ENCODE measurements at regions not wholly inside any gene's neighbourhood (a gene's known extent, or its start where the extent isn't known, plus 50 kb on each side); places are given as distances from the start of the nearest gene placed in this dataset.

- TF ChIP-seq PATZ1 (CRISPR knock-in tag; IDR thresholded peaks at IDR 0.05; ENCODE audit: borderline replicate concordance) (peak; percentile 37; the same call in 1 of the 2 replicates), BACH2 (CRISPR knock-in tag; IDR thresholded peaks at IDR 0.05; ENCODE audit: borderline replicate concordance) (no peak), RARB (CRISPR knock-in tag; IDR thresholded peaks at IDR 0.05) (no peak), CSDC2 (CRISPR knock-in tag; IDR thresholded peaks at IDR 0.05) (no peak), CSRNP3 (CRISPR knock-in tag; IDR thresholded peaks at IDR 0.05) (no peak), PPARA (CRISPR knock-in tag; IDR thresholded peaks at IDR 0.05; ENCODE audit: borderline replicate concordance) (no peak), GLIS3 (CRISPR knock-in tag; IDR thresholded peaks at IDR 0.05) (no peak), TSHZ2 (CRISPR knock-in tag; IDR thresholded peaks at IDR 0.05) (no peak), ZFP30 (CRISPR knock-in tag; IDR thresholded peaks at IDR 0.05) (no peak), TOX (CRISPR knock-in tag; IDR thresholded peaks at IDR 0.05; ENCODE audit: borderline replicate concordance) (no peak), TCF4 (CRISPR knock-in tag; IDR thresholded peaks at IDR 0.05; ENCODE audit: borderline replicate concordance) (no peak)
These were observed 86.8 kb downstream of the ANKRD7 start for GRCh38 chr7:118311121-118311836.

All from SK-N-SH treated with all-trans-retinoic acid at 6 μM for 48 hours (cell line).